Peyer's patch (tissue), 4 donors: ENCODE measurements at regions not wholly inside any gene's neighbourhood (a gene's known extent, or its start where the extent isn't known, plus 50 kb on each side); places are given as distances from the start of the nearest gene placed in this dataset.

Experiments
- DNase-seq, 3 donors: peaks; one replicate each; pipeline ENCODE4 v3.0.0-alpha.2; 2017 to 2019
- H3K27ac ChIP-seq, 4 donors: fragments of 200-600 bp; sonication (generic); one replicate each; pipeline ENCODE4 v1.5.1; 2016 to 2019
- H3K27me3 ChIP-seq, 2 donors: fragments of 200-600 bp; sonication (generic); one replicate each; pipeline ENCODE4 v1.5.1; 2019
- H3K36me3 ChIP-seq, 3 donors: fragments of 200-600 bp; sonication (generic); one replicate each; pipeline ENCODE4 v1.5.1; 2016 to 2019
- H3K4me1 ChIP-seq, 4 donors: fragments of 200-600 bp; sonication (generic); one replicate each; pipeline ENCODE4 v1.5.1; 2016 to 2019
- H3K4me3 ChIP-seq, 4 donors: fragments of 200-600 bp; sonication (generic); 1 replicate in 3 of 4; 2 replicates in 1 of 4; pipeline ENCODE4 v1.5.1; 2016 to 2019; ENCODE audit warnings: mild to moderate bottlenecking in 1 of 4
- H3K9me3 ChIP-seq, 4 donors: fragments of 200-600 bp; sonication (generic); one replicate each; pipeline ENCODE4 v1.5.1; 2016 to 2019; ENCODE audit warnings: mild to moderate bottlenecking in 1 of 4
- CTCF ChIP-seq, 6 experiments: fragments of 450-650 bp in 4 of 6; fragments of 200-600 bp in 2 of 6; sonication (generic) in 1 of 6; IDR thresholded peaks; one replicate each; pipeline ENCODE4 v1.5.1; 2017 to 2019; ENCODE audit warnings: antibody characterized with exemption in 6 of 6, mild to moderate bottlenecking in 3 of 6, moderate library complexity in 1 of 6
- POLR2A ChIP-seq, 2 donors: fragments of 450-650 bp; IDR thresholded peaks; one replicate each; pipeline ENCODE4 v1.5.1; 2017; ENCODE audit warnings: antibody characterized with exemption in 2 of 2, mild to moderate bottlenecking in 2 of 2, moderate library complexity in 2 of 2

DNA sequence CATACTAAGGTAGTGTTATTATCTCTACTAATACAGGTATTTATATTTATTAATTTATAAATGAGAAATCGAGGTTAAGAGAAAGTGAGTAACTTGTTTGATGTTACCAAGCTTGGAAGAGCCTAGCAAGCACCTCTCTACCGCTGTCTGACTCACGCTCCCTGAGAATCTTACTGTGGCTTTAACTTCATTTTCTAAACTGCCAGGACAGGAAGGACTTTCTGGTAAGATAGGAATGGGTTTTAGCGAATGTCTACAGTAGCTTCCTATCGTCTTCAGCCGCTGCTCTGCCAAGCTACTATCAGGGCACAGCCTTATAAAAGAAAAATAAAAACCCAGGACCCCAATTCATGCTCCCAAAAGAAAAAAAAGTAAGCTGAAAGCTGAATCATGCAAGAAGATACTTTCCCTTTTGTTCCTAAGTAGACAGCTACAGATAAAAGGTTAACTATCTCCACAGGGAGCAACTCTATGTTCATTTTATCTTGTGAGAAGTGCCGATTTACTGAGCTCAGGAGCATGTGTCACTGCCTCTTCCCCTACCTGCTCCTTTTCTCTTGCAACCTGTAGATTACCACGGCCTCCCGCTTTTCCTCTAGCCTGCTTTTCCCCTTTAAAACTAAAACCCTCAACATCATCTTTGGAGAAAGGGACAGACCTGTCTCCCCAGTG is 60.2 kb downstream of the THNSL1 start:
- H3K4me1 ChIP-seq: peaks cover 0 to 4% (median 2%) of the 10 kb centered on the region in 4 donors
- no peaks in the 10 kb centered on the region for H3K27me3 ChIP-seq
- H3K27ac ChIP-seq: no peak overlapping the region
- no peak overlapping the region for H3K4me3 ChIP-seq
- DNase-seq: no peak
- no peaks in the 10 kb centered on the region for H3K36me3 ChIP-seq
- H3K9me3 ChIP-seq: no peaks in the 10 kb centered on the region
- no peak for TF ChIP-seq CTCF (IDR thresholded peaks at IDR 0.05)
- TF ChIP-seq POLR2A (IDR thresholded peaks at IDR 0.05): no peak

DNA sequence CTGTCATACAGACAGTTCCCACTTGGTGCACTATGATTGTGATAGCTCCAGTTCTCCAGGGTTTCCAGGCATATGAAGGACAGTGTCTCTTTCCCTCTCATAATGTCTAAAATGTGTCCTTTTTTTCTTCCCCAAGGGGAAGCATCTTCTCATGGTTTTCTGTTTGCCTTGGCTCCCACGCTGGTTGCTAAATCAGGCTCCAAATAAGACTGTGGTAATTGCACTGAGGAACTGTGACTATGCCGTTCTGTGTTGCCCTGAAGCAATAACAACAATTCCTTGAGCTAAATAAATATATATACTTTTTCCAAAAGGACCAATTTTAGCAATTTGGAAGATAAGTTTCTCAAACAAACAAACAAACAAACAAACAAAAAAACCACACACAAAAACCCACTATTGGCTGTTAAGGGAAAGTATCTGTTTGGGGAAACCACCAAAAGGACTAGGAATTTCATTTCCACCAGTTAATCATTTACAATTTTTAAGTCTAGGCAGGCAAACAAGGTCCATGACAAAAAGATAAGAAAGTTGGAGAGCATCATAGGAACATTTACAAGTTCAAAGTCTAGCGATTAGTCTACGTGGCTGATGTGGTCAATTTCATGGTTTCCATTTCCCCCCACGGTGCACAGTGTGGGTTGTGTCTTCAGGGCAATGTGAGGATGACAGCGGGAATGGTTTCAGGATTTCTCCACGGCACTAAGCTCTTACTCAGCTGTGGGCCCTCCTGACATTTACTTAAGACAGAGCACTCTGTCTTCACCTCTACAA is 62.4 kb downstream of the THNSL1 start:
- Histone ChIP-seq H3K27me3 (no peaks in the 10 kb centered on the region), H3K27ac (peak overlapping the region in 3 of 4 donors; percentile 30 to 84 (median 67)), H3K9me3 (no peaks in the 10 kb centered on the region), H3K4me1 (peaks cover 0 to 4% (median 2%) of the 10 kb centered on the region in 4 donors), H3K4me3 (no peak overlapping the region), H3K36me3 (no peaks in the 10 kb centered on the region)
- no peak for TF ChIP-seq CTCF (IDR thresholded peaks at IDR 0.05)
- TF ChIP-seq POLR2A (IDR thresholded peaks at IDR 0.05): no peak
- no peak for DNase-seq

DNA sequence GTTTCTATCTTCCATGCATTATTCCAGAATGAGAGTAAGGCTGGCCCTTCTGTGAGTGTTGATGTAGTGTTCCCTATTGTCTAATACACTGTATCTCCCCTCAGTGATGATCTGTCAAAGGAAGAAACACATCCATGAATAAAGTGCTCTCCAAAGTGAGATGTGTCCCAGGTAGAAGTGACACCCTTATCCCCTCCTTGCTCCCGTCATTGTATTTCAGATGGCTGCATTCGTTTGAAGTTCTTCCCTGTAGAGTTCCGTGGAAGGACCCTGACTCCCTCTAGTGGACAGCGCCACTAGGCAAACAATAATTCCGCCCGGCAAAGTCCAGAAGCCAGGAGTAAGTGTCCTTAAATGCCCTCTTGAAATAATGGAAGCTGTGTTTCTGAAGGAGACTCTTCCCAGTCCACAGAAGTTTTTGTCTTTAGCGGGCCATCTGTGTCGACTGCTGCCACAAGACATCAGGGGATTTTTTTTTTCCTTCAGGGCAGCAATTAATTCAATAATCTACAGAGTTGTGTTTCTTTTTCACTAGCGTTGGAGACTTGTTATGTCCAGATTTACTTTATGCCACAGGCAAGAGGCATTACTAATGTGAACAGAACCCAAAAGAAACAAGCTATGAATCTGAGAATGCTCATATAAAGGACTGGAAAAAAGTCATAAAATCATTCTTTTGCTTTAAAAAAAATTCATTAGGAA is 64.6 kb downstream of the THNSL1 start:
- peaks cover 0 to 4% (median 2%) of the 10 kb centered on the region in 4 donors for H3K4me1 ChIP-seq
- no peaks in the 10 kb centered on the region for H3K27me3 ChIP-seq
- TF ChIP-seq POLR2A (IDR thresholded peaks at IDR 0.05): no peak
- TF ChIP-seq CTCF (IDR thresholded peaks at IDR 0.05): peak; percentile 39 to 98 (median 88)
- H3K4me3 ChIP-seq: no peak overlapping the region
- peak; percentile 49 to 91 (median 82) for DNase-seq
- no peaks in the 10 kb centered on the region for H3K36me3 ChIP-seq
- H3K27ac ChIP-seq: peak overlapping the region in 1 of 4 donors; percentile 44
- no peaks in the 10 kb centered on the region for H3K9me3 ChIP-seq

GRCh38 chr10:25082276-25083204 is 66.1 kb downstream of the THNSL1 start:
- H3K36me3 ChIP-seq: no peaks in the 10 kb centered on the region
- H3K4me1 ChIP-seq: peaks cover 0 to 4% (median 2%) of the 10 kb centered on the region in 4 donors
- no peak for TF ChIP-seq CTCF (IDR thresholded peaks at IDR 0.05)
- TF ChIP-seq POLR2A (IDR thresholded peaks at IDR 0.05): no peak
- no peak overlapping the region for H3K4me3 ChIP-seq
- no peaks in the 10 kb centered on the region for H3K9me3 ChIP-seq
- no peak for DNase-seq
- H3K27me3 ChIP-seq: no peaks in the 10 kb centered on the region
- no peak overlapping the region for H3K27ac ChIP-seq
